Stimulated activated CD4-positive, alpha-beta T cell treated with anti-CD3 and anti-CD28 coated beads, Interleukin-15, amount 100 ng/mL, for 1 hour (primary cell): ENCODE measurements at regions not wholly inside any gene's neighbourhood (a gene's known extent, or its start where the extent isn't known, plus 50 kb on each side); places are given as distances from the start of the nearest gene placed in this dataset.

Experiments used
- DNase-seq, 2 donors: peaks; one replicate each; pipeline ENCODE4 v3.0.0-alpha.2; 2020; ENCODE audit warnings: low read depth in 1 of 2, low spot score in 1 of 2

GRCh38 chr3:28087591-28087990 lies 153.8 kb upstream of the CMC1 start:
- no peak for DNase-seq

GRCh38 chr3:28088811-28089526 lies 152.4 kb upstream of the CMC1 start:
- DNase-seq: no peak

GRCh38 chr3:28089527-28089897 lies 151.9 kb upstream of the CMC1 start:
- no peak for DNase-seq

GRCh38 chr3:28099296-28099695 lies 142.1 kb upstream of the CMC1 start:
- no peak for DNase-seq

- no peak for DNase-seq
Observed at GRCh38 chr3:28101705-28102104, 139.7 kb upstream of the CMC1 start.

GRCh38 chr3:28103861-28104260 lies 137.6 kb upstream of the CMC1 start:
- DNase-seq: no peak

GRCh38 chr3:28104896-28105534 lies 136.4 kb upstream of the CMC1 start:
- no peak for DNase-seq

GRCh38 chr3:28109829-28110228 lies 131.6 kb upstream of the CMC1 start:
- no peak for DNase-seq

GRCh38 chr3:28110869-28111268 lies 130.6 kb upstream of the CMC1 start:
- DNase-seq: no peak

- DNase-seq: no peak
Observed at GRCh38 chr3:28114893-28115292, 126.5 kb upstream of the CMC1 start.

GRCh38 chr3:28115316-28115715 lies 126.1 kb upstream of the CMC1 start:
- no peak for DNase-seq

GRCh38 chr3:28117598-28117997 lies 123.8 kb upstream of the CMC1 start:
- no peak for DNase-seq

GRCh38 chr3:28118087-28118486 lies 123.3 kb upstream of the CMC1 start:
- DNase-seq: no peak

- no peak for DNase-seq
Observed at GRCh38 chr3:28122227-28122626, 119.2 kb upstream of the CMC1 start.

- DNase-seq: no peak
Observed at GRCh38 chr3:28124882-28125281, 116.5 kb upstream of the CMC1 start.

GRCh38 chr3:28125342-28125741 lies 116.1 kb upstream of the CMC1 start:
- no peak for DNase-seq

GRCh38 chr3:28130836-28131235 lies 110.6 kb upstream of the CMC1 start:
- DNase-seq: no peak

- no peak for DNase-seq
Observed at GRCh38 chr3:28132941-28133340, 108.5 kb upstream of the CMC1 start.

- no peak for DNase-seq
Observed at GRCh38 chr3:28134198-28134597, 107.2 kb upstream of the CMC1 start.

- DNase-seq: no peak
Observed at GRCh38 chr3:28134792-28135375, 106.5 kb upstream of the CMC1 start.

GRCh38 chr3:28136607-28137216 lies 104.7 kb upstream of the CMC1 start:
- DNase-seq: no peak

GRCh38 chr3:28138043-28138610 lies 103.3 kb upstream of the CMC1 start:
- no peak for DNase-seq
